ENCODE measurements at regions not wholly inside any gene's neighbourhood (a gene's known extent, or its start where the extent isn't known, plus 50 kb on each side); places are given as distances from the start of the nearest gene placed in this dataset.

GRCh38 chr7:15784694-15785030 is 98.2 kb upstream of the MEOX2 start:
- intact Hi-C loops (cut with micrococcal nuclease; ENCODE audit: unreplicated experiment) = no loop called here
- no peak overlapping the region for H3K27ac ChIP-seq (ENCODE audit: low read depth, low read length, poor library complexity, severe bottlenecking)
- no peaks in the 10 kb centered on the region for H3K4me1 ChIP-seq (ENCODE audit: insufficient read depth, low read length, poor library complexity, severe bottlenecking)
- no peak for DNase-seq (ENCODE audit: low spot score)
- H3K36me3 ChIP-seq (ENCODE audit: insufficient read depth, low read length, poor library complexity, severe bottlenecking) = no peaks in the 10 kb centered on the region
- POLR2A ChIA-PET (ENCODE audit: low non-redundant PET) = no interaction called here
- H3K4me3 ChIP-seq (ENCODE audit: low read depth, low read length, poor library complexity, severe bottlenecking) = no peak overlapping the region
- TF ChIP-seq EZH2 (IDR thresholded peaks at IDR 0.05; ENCODE audit: borderline replicate concordance, low read depth, low read length, poor library complexity, severe bottlenecking) = no peak
- TF ChIP-seq CTCF (conservative IDR thresholded peaks at IDR 0.05; ENCODE audit: low read depth, low read length) = no peak
- BruUV-seq (replicated peaks) = no TSS peak
- H3K27me3 ChIP-seq (replicated peaks; ENCODE audit: insufficient read depth, low read depth, low read length, poor library complexity) = no peaks in the 10 kb centered on the region
- H3K9me3 ChIP-seq (ENCODE audit: low read depth, low read length, poor library complexity, severe bottlenecking) = no peaks in the 10 kb centered on the region
- CTCF ChIA-PET = no interaction called here

DNA sequence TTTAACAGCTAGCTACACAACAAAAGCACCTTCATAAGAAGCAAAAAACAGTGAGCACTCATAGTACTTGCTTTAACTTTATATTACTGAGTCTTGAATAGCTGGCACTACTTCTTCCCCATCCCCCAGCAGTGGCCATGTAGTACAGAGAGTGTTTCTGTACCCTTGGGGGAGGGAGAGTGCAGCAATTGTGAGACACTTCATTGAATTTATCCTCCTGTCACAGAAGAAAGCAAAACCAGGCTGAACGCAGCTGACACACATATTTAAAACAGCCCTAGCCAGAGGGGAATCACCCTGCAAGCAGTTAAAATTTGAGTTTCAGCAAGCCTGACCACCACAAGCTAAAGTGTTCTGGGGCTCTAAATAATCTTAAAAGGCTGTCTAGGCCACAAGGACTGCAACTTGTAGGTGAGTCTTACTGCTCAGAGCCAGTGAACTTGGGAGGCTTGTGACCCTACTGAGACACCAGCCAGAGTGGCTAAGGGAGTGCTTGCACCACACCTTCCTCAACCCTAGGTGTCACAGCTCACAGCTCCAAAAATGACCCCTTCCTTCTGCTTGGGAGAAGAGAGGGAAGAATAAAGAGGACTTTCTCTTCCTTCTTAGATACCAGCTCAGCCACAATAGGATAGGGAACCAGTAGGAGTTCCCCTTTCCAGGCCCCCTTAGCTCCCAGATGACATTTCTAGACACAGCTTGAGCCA is 97.7 kb upstream of the MEOX2 start:
- H3K27me3 ChIP-seq (replicated peaks; ENCODE audit: insufficient read depth, low read depth, low read length, poor library complexity) = no peaks in the 10 kb centered on the region
- H3K4me3 ChIP-seq (ENCODE audit: low read depth, low read length, poor library complexity, severe bottlenecking) = no peak overlapping the region
- intact Hi-C loops (cut with micrococcal nuclease; ENCODE audit: unreplicated experiment) = no loop called here
- CTCF ChIA-PET = no interaction called here
- no peaks in the 10 kb centered on the region for H3K36me3 ChIP-seq (ENCODE audit: insufficient read depth, low read length, poor library complexity, severe bottlenecking)
- H3K4me1 ChIP-seq (ENCODE audit: insufficient read depth, low read length, poor library complexity, severe bottlenecking) = no peaks in the 10 kb centered on the region
- no peak overlapping the region for H3K27ac ChIP-seq (ENCODE audit: low read depth, low read length, poor library complexity, severe bottlenecking)
- DNase-seq (ENCODE audit: low spot score) = no peak
- no TSS peak for BruUV-seq (replicated peaks)
- TF ChIP-seq EZH2 (IDR thresholded peaks at IDR 0.05; ENCODE audit: borderline replicate concordance, low read depth, low read length, poor library complexity, severe bottlenecking) (no peak), CTCF (conservative IDR thresholded peaks at IDR 0.05; ENCODE audit: low read depth, low read length) (no peak)
- no peaks in the 10 kb centered on the region for H3K9me3 ChIP-seq (ENCODE audit: low read depth, low read length, poor library complexity, severe bottlenecking)
- POLR2A ChIA-PET (ENCODE audit: low non-redundant PET) = no interaction called here

DNA sequence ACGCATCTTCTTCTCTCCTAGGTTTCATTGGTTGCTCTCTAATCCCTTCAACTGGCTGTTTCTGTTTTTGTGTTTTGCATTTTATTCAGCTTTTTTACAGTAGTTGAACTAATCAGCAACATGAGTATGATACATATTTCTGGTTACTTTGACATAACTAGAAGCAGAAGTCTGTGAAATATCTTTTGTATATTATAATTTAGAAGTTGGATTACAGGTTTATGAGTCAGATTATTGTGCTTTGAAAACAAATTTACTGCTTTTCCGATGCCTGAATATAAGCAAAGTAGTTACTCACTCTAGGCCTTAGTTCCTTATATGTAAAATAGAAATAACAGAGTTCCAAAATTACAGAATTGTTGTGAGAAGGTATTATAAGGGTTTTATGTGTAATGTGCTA is 96.2 kb upstream of the MEOX2 start:
- no TSS peak for BruUV-seq (replicated peaks)

More for the DNA sequence above, 96.2 kb upstream of the MEOX2 start:
- TF ChIP-seq CTCF (conservative IDR thresholded peaks at IDR 0.05; ENCODE audit: low read depth, low read length) (no peak), EZH2 (IDR thresholded peaks at IDR 0.05; ENCODE audit: borderline replicate concordance, low read depth, low read length, poor library complexity, severe bottlenecking) (no peak)
- Histone ChIP-seq H3K4me1 (ENCODE audit: insufficient read depth, low read length, poor library complexity, severe bottlenecking) (peaks cover 7% of the 10 kb centered on the region), H3K9me3 (ENCODE audit: low read depth, low read length, poor library complexity, severe bottlenecking) (no peaks in the 10 kb centered on the region), H3K27me3 (replicated peaks; ENCODE audit: insufficient read depth, low read depth, low read length, poor library complexity) (no peaks in the 10 kb centered on the region), H3K36me3 (ENCODE audit: insufficient read depth, low read length, poor library complexity, severe bottlenecking) (no peaks in the 10 kb centered on the region), H3K4me3 (ENCODE audit: low read depth, low read length, poor library complexity, severe bottlenecking) (no peak overlapping the region), H3K27ac (ENCODE audit: low read depth, low read length, poor library complexity, severe bottlenecking) (no peak overlapping the region)
- CTCF ChIA-PET = no interaction called here
- no peak for DNase-seq (ENCODE audit: low spot score)
- intact Hi-C loops (cut with micrococcal nuclease; ENCODE audit: unreplicated experiment) = no loop called here
- POLR2A ChIA-PET (ENCODE audit: low non-redundant PET) = no interaction called here

All from A673 (cell line).